ENCODE measurements at regions not wholly inside any gene's neighbourhood (a gene's known extent, or its start where the extent isn't known, plus 50 kb on each side); places are given as distances from the start of the nearest gene placed in this dataset.

DNA sequence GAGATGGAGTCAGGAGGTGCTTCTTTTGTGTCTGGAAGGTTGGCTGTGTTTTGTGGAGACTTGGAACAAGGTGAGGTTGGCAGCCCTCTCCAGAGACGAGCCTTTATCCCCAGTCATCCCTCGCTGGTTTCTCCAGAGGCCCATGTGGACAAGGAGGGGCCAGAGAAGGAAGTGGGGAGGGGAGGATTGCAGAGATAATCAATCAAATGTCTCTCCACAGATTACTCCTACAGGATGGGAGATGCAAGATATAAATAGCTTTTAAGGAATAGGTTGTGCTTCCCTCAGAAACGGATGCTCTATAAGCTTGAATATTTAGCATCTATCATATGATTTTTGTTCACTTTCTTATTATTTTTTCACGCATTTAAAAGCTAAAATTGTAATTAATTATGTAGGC, 70.4 kb upstream of the VWDE start:
- Mint-ChIP-seq H3K4me3 (ENCODE audit: unreplicated experiment) (no peak overlapping the region), H3K4me1 (ENCODE audit: low read depth) (peaks cover 8% of the 10 kb centered on the region), H3K27me3 (ENCODE audit: low read depth) (no peaks in the 10 kb centered on the region), H3K27ac (ENCODE audit: unreplicated experiment) (no peak overlapping the region), H3K9me3 (ENCODE audit: low read depth) (no peaks in the 10 kb centered on the region), H3K36me3 (ENCODE audit: low read depth) (no peaks in the 10 kb centered on the region)
- TF ChIP-seq, protein P1, sequence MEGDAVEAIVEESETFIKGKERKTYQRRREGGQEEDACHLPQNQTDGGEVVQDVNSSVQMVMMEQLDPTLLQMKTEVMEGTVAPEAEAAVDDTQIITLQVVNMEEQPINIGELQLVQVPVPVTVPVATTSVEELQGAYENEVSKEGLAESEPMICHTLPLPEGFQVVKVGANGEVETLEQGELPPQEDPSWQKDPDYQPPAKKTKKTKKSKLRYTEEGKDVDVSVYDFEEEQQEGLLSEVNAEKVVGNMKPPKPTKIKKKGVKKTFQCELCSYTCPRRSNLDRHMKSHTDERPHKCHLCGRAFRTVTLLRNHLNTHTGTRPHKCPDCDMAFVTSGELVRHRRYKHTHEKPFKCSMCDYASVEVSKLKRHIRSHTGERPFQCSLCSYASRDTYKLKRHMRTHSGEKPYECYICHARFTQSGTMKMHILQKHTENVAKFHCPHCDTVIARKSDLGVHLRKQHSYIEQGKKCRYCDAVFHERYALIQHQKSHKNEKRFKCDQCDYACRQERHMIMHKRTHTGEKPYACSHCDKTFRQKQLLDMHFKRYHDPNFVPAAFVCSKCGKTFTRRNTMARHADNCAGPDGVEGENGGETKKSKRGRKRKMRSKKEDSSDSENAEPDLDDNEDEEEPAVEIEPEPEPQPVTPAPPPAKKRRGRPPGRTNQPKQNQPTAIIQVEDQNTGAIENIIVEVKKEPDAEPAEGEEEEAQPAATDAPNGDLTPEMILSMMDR (IDR thresholded peaks at IDR 0.05) = no peak
- DNase-seq (ENCODE audit: low spot score) = no peak

DNA sequence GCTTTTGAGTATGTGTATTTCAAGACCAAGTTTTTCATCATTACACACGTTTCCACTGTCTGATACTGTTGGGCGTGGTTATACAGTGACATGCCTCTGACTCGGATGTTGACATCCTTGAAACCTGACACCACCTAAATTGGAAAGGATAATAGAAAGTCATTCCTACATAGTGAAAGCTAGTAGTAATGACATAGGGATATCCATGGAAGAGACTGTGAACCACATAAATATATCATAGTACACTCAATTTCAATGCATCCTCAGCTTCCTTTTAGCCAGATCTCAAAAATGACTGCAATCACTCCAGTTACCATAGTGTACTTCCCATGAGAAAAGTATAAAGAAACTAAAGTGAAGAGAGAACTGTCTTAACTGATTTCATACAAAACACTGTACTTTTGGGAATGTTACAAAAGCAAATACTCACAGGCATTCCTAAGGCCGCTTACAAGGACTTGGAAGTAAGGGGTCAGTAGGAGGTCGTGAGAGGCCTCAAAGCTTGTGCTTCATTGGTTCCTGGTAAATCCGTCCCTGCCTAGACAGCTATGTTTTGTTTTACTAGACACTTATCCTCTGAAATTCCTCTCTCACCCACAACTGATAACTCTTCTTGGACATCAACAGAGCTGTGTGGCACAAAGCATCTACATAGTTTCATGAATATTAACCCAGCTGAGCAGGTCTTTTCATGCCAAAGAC, 71.8 kb upstream of the VWDE start:
- Mint-ChIP-seq H3K36me3 (ENCODE audit: low read depth) (no peaks in the 10 kb centered on the region), H3K27ac (ENCODE audit: unreplicated experiment) (no peak overlapping the region), H3K4me3 (ENCODE audit: unreplicated experiment) (no peak overlapping the region), H3K9me3 (ENCODE audit: low read depth) (no peaks in the 10 kb centered on the region), H3K27me3 (ENCODE audit: low read depth) (no peaks in the 10 kb centered on the region), H3K4me1 (ENCODE audit: low read depth) (peaks cover 8% of the 10 kb centered on the region)
- TF ChIP-seq, protein P1 (IDR thresholded peaks at IDR 0.05) = no peak
- DNase-seq (ENCODE audit: low spot score) = no peak

DNA sequence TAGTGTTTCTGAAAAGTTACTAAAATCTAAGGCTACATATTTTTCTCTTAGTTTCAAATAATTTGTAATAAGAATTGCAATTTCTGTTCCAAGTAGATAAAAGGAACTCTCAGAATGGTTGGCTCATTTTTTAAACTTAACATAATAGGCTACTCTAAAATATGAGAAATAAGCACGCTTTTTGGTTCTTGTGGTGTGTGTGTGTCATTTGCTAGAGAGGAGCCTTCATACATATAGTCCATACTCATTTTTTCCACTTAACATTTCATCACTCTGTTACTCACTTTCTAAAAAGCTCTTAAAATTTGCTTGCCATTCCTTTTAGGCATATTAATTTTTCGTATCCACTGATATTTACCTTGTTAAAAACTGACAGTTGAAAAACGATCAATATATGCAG, 74.0 kb upstream of the VWDE start:
- Mint-ChIP-seq H3K36me3 (ENCODE audit: low read depth) (no peaks in the 10 kb centered on the region), H3K4me3 (ENCODE audit: unreplicated experiment) (no peak overlapping the region), H3K27ac (ENCODE audit: unreplicated experiment) (no peak overlapping the region), H3K27me3 (ENCODE audit: low read depth) (no peaks in the 10 kb centered on the region), H3K4me1 (ENCODE audit: low read depth) (peaks cover 8% of the 10 kb centered on the region), H3K9me3 (ENCODE audit: low read depth) (no peaks in the 10 kb centered on the region)
- TF ChIP-seq, protein P1 (IDR thresholded peaks at IDR 0.05) = no peak
- DNase-seq (ENCODE audit: low spot score) = no peak

DNA sequence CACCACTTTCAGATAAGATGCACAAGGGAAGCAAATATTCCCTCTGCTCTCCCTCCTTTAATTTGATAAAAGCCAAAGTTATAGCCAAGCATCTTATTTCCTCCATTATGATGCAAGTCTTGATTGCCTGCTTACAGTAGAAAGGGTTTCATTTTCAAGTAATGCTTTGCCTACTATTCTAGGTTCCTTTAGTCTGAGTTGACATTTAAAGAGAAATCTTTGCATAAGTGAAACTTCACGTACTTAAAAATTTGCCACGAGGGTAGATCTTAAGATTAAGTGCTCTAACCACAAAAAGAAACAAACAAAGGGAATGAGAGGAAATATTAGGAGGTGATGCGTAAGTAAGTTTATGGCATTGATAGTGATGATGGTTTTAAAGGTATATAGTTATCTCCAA, 78.1 kb upstream of the VWDE start:
- TF ChIP-seq, protein P1 (IDR thresholded peaks at IDR 0.05) = no peak
- no peaks in the 10 kb centered on the region for H3K36me3 Mint-ChIP-seq (ENCODE audit: low read depth)
- no peak overlapping the region for H3K27ac Mint-ChIP-seq (ENCODE audit: unreplicated experiment)
- no peaks in the 10 kb centered on the region for H3K4me1 Mint-ChIP-seq (ENCODE audit: low read depth)
- H3K4me3 Mint-ChIP-seq (ENCODE audit: unreplicated experiment) = no peak overlapping the region
- H3K9me3 Mint-ChIP-seq (ENCODE audit: low read depth) = no peaks in the 10 kb centered on the region
- no peaks in the 10 kb centered on the region for H3K27me3 Mint-ChIP-seq (ENCODE audit: low read depth)
- DNase-seq (ENCODE audit: low spot score) = no peak

DNA sequence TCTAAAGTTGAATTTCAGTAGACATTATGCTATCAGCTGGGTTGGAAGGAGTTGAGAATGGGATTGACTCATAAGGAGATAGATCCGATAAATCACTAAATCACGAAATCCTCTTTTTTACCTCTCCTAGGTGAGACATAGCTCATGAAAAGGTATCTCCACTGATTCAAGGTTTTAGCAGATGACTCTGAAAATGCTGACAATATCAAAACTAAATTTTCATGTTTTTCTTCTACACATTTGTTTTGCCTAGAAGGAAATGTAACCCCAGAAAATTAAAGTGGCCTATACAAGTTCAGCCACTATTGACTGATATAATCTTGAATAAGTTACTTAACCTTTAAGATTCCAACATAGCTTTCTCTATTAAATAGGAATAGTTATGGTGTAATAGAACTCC, 82.2 kb upstream of the VWDE start:
- no peaks in the 10 kb centered on the region for H3K9me3 Mint-ChIP-seq (ENCODE audit: low read depth)
- H3K27me3 Mint-ChIP-seq (ENCODE audit: low read depth) = peaks cover 4% of the 10 kb centered on the region
- TF ChIP-seq, protein P1 (IDR thresholded peaks at IDR 0.05) = no peak

More for the DNA sequence above, 82.2 kb upstream of the VWDE start:
- Mint-ChIP-seq H3K4me3 (ENCODE audit: unreplicated experiment) (no peak overlapping the region), H3K4me1 (ENCODE audit: low read depth) (no peaks in the 10 kb centered on the region), H3K36me3 (ENCODE audit: low read depth) (no peaks in the 10 kb centered on the region), H3K27ac (ENCODE audit: unreplicated experiment) (no peak overlapping the region)
- DNase-seq (ENCODE audit: low spot score) = no peak

Measured in chondrocyte (in vitro differentiated cells).